ENCODE measurements at regions not wholly inside any gene's neighbourhood (a gene's known extent, or its start where the extent isn't known, plus 50 kb on each side); places are given as distances from the start of the nearest gene placed in this dataset.
"Not testable (repeated sequence)": the region's sequence is repeated elsewhere in the genome, so short reads cannot be mapped to it uniquely, and the experiment has no call there.

GRCh38 chr7:65453341-65454030, 79.8 kb downstream of the ZNF92 start:
- no peak for DNase-seq

- DNase-seq: no peak
Measured at GRCh38 chr7:65454469-65454868, 80.8 kb downstream of the ZNF92 start.

- not testable (repeated sequence) for DNase-seq
Measured at GRCh38 chr7:65455050-65455449, 81.4 kb downstream of the ZNF92 start.

- DNase-seq: no peak
Measured at GRCh38 chr7:65457705-65458104, 84.0 kb downstream of the ZNF92 start.

GRCh38 chr7:65459438-65459837, 85.8 kb downstream of the ZNF92 start:
- no peak for DNase-seq

- no peak for DNase-seq
Measured at GRCh38 chr7:65462148-65462716, 88.6 kb downstream of the ZNF92 start.

- no peak for DNase-seq
Measured at GRCh38 chr7:65463184-65463583, 89.5 kb downstream of the ZNF92 start.

- DNase-seq: not testable (repeated sequence)
Measured at GRCh38 chr7:65469919-65470558, 96.4 kb downstream of the ZNF92 start.

- no peak for DNase-seq
Measured at GRCh38 chr7:65471587-65471986, 97.9 kb downstream of the ZNF92 start.

GRCh38 chr7:65475040-65475726, 101.5 kb downstream of the ZNF92 start:
- DNase-seq: no peak

- DNase-seq: no peak
Measured at GRCh38 chr7:65475734-65476319, 102.2 kb downstream of the ZNF92 start.

- DNase-seq: no peak
Measured at GRCh38 chr7:65477326-65477725, 103.7 kb downstream of the ZNF92 start.

- DNase-seq: no peak
Measured at GRCh38 chr7:65489260-65489767, 115.7 kb downstream of the ZNF92 start.

- not testable (repeated sequence) for DNase-seq
Measured at GRCh38 chr7:65496697-65497096, 123.0 kb downstream of the ZNF92 start.

GRCh38 chr7:65503434-65504152, 129.9 kb downstream of the ZNF92 start:
- no peak for DNase-seq

GRCh38 chr7:65504504-65505319, 131.1 kb downstream of the ZNF92 start:
- DNase-seq: not testable (repeated sequence)

GRCh38 chr7:65505320-65505633, 131.6 kb downstream of the ZNF92 start:
- not testable (repeated sequence) for DNase-seq

GRCh38 chr7:65508581-65509367, 135.1 kb downstream of the ZNF92 start:
- DNase-seq: not testable (repeated sequence)

- DNase-seq: peak in 1 of 2 experiments; percentile 1
Measured at GRCh38 chr7:65509368-65510186, 135.9 kb downstream of the ZNF92 start.

- not testable (repeated sequence) for DNase-seq
Measured at GRCh38 chr7:65510187-65510538, 136.5 kb downstream of the ZNF92 start.

Measured in stimulated activated CD4-positive, alpha-beta T cell treated with anti-CD3 and anti-CD28 coated beads, Interleukin-4, amount 100 ng/mL, for 4 hours (primary cell).